Tibial nerve (tissue), 3 donors: ENCODE measurements at regions not wholly inside any gene's neighbourhood (a gene's known extent, or its start where the extent isn't known, plus 50 kb on each side); places are given as distances from the start of the nearest gene placed in this dataset.
"Not testable (repeated sequence)": the region's sequence is repeated elsewhere in the genome, so short reads cannot be mapped to it uniquely, and the experiment has no call there.

ENCODE experiments used
- CTCF ChIP-seq, 5 experiments: fragments of 200-600 bp in 3 of 5; fragments of 450-650 bp in 2 of 5; sonication (generic) in 3 of 5; IDR thresholded peaks; one replicate each; pipeline ENCODE4 v1.5.1; 2016 to 2019; ENCODE audit warnings: antibody characterized with exemption in 5 of 5, mild to moderate bottlenecking in 3 of 5, moderate library complexity in 2 of 5
- POLR2A ChIP-seq, 2 donors: fragments of 450-650 bp; IDR thresholded peaks; one replicate each; pipeline ENCODE4 v1.6.1; 2017; ENCODE audit warnings: antibody characterized with exemption in 2 of 2, mild to moderate bottlenecking in 2 of 2, moderate library complexity in 2 of 2

GRCh38 chr6:170141061-170141460 is 149.8 kb downstream of the DLL1 start:
- not testable (repeated sequence) for TF ChIP-seq POLR2A, CTCF (IDR thresholded peaks at IDR 0.05)
